ENCODE measurements at regions not wholly inside any gene's neighbourhood (a gene's known extent, or its start where the extent isn't known, plus 50 kb on each side); places are given as distances from the start of the nearest gene placed in this dataset.

- Histone ChIP-seq H4K20me1 (ENCODE audit: low read length) (no peaks in the 10 kb centered on the region), H3K4me2 (ENCODE audit: low read length) (no peak overlapping the region), H3K27ac (ENCODE audit: low read length) (no peak overlapping the region), H3K9me3 (ENCODE audit: low read length) (no peaks in the 10 kb centered on the region), H3K9ac (ENCODE audit: low read length) (no peak overlapping the region), H3K9me2 (replicated peaks; ENCODE audit: low read length) (no peaks in the 10 kb centered on the region), H3K4me3 (ENCODE audit: low read length) (no peak overlapping the region), H3F3A (ENCODE audit: low read length, unreplicated experiment) (peaks cover 10% of the 10 kb centered on the region), H3K36me3 (ENCODE audit: low read depth, low read length) (no peaks in the 10 kb centered on the region), H2AFZ (ENCODE audit: low read length) (no peak overlapping the region), H3K27me3 (ENCODE audit: low read length) (no peaks in the 10 kb centered on the region), H3K79me2 (ENCODE audit: low read length) (no peaks in the 10 kb centered on the region), H3K4me1 (ENCODE audit: insufficient read depth, low read length) (peaks cover 14% of the 10 kb centered on the region)
- ATAC-seq (peak; percentile 34), DNase-seq (peak; percentile 55)
- TF ChIP-seq CTCF (conservative IDR thresholded peaks at IDR 0.05; ENCODE audit: low read depth, low read length) (no peak), EZH2 (IDR thresholded peaks at IDR 0.05; ENCODE audit: low read length, unreplicated experiment) (no peak)
- ChIA-PET CTCF (no interaction called here), POLR2A (ENCODE audit: unreplicated experiment) (no interaction called here)
- no TSS peak for BruUV-seq (replicated peaks)
- intact Hi-C loops (cut with micrococcal nuclease) = no loop called here
Measured at GRCh38 chr13:48896312-48896711, 79.4 kb upstream of the FNDC3A start.

- TF ChIP-seq CTCF (conservative IDR thresholded peaks at IDR 0.05; ENCODE audit: low read depth, low read length) = no peak
- TF ChIP-seq EZH2 (IDR thresholded peaks at IDR 0.05; ENCODE audit: low read length, unreplicated experiment) = no peak
- no peak for TF ChIP-seq EZH2phosphoT487 (IDR thresholded peaks at IDR 0.05; ENCODE audit: borderline replicate concordance, low read length)
- H4K20me1 ChIP-seq (ENCODE audit: low read length) = no peaks in the 10 kb centered on the region
- H3F3A ChIP-seq (ENCODE audit: low read length, unreplicated experiment) = no peaks in the 10 kb centered on the region
- DNase-seq (no peak), ATAC-seq (no peak)
- no peak overlapping the region for H3K4me3 ChIP-seq (ENCODE audit: low read length)
- H3K4me1 ChIP-seq (ENCODE audit: insufficient read depth, low read length) = peaks cover 5% of the 10 kb centered on the region; the same call in 1 of the 2 replicates
- H3K9me3 ChIP-seq (ENCODE audit: low read length) = no peaks in the 10 kb centered on the region
- H3K9me2 ChIP-seq (replicated peaks; ENCODE audit: low read length) = no peaks in the 10 kb centered on the region
- no peaks in the 10 kb centered on the region for H3K79me2 ChIP-seq (ENCODE audit: low read length)
- H3K27ac ChIP-seq (ENCODE audit: low read length) = no peak overlapping the region
- H3K36me3 ChIP-seq (ENCODE audit: low read depth, low read length) = no peaks in the 10 kb centered on the region
- H3K27me3 ChIP-seq (ENCODE audit: low read length) = no peaks in the 10 kb centered on the region
- intact Hi-C loops (cut with micrococcal nuclease) = no loop called here
- no TSS peak for BruUV-seq (replicated peaks)
- no peak overlapping the region for H3K4me2 ChIP-seq (ENCODE audit: low read length)
- no peak overlapping the region for H3K9ac ChIP-seq (ENCODE audit: low read length)
- POLR2A ChIA-PET (ENCODE audit: unreplicated experiment) = no interaction called here
- CTCF ChIA-PET = no interaction called here
- H2AFZ ChIP-seq (ENCODE audit: low read length) = no peak overlapping the region
Measured at GRCh38 chr13:48901781-48902180, 73.9 kb upstream of the FNDC3A start.

- no peak overlapping the region for H3K9ac ChIP-seq (ENCODE audit: low read length)
- H3K4me2 ChIP-seq (ENCODE audit: low read length) = peak overlapping the region; percentile 22; the same call in 1 of the 2 replicates
- H3K27ac ChIP-seq (ENCODE audit: low read length) = no peak overlapping the region
- no peaks in the 10 kb centered on the region for H3K9me3 ChIP-seq (ENCODE audit: low read length)
- CTCF ChIA-PET = interaction anchor here (0.7 kb wide), 1 partner anchor 402 kb away, joined by 3 read pairs; no protein-coding TSS in a partner anchor
- POLR2A ChIA-PET (ENCODE audit: unreplicated experiment) = no interaction called here
- peak; percentile 37 for DNase-seq
- ATAC-seq = peak; percentile 81
- no peak overlapping the region for H2AFZ ChIP-seq (ENCODE audit: low read length)
- no TSS peak for BruUV-seq (replicated peaks)
- TF ChIP-seq EZH2phosphoT487 (IDR thresholded peaks at IDR 0.05; ENCODE audit: borderline replicate concordance, low read length) (no peak), CTCF (conservative IDR thresholded peaks at IDR 0.05; ENCODE audit: low read depth, low read length) (no peak), EZH2 (IDR thresholded peaks at IDR 0.05; ENCODE audit: low read length, unreplicated experiment) (no peak)
- peaks cover 5% of the 10 kb centered on the region; the same call in 1 of the 2 replicates for H3K4me1 ChIP-seq (ENCODE audit: insufficient read depth, low read length)
- no peaks in the 10 kb centered on the region for H4K20me1 ChIP-seq (ENCODE audit: low read length)
- H3K79me2 ChIP-seq (ENCODE audit: low read length) = no peaks in the 10 kb centered on the region
- intact Hi-C loops (cut with micrococcal nuclease) = no loop called here
- no peaks in the 10 kb centered on the region for H3K9me2 ChIP-seq (replicated peaks; ENCODE audit: low read length)
- H3K36me3 ChIP-seq (ENCODE audit: low read depth, low read length) = no peaks in the 10 kb centered on the region
- no peak overlapping the region for H3K4me3 ChIP-seq (ENCODE audit: low read length)
- H3K27me3 ChIP-seq (ENCODE audit: low read length) = no peaks in the 10 kb centered on the region
- H3F3A ChIP-seq (ENCODE audit: low read length, unreplicated experiment) = no peaks in the 10 kb centered on the region
Measured at GRCh38 chr13:48902368-48902767, 73.3 kb upstream of the FNDC3A start.
